Activated CD4-positive, alpha-beta T cell treated with anti-CD3 and anti-CD28 coated beads for 4 hours (primary cell): ENCODE measurements at regions not wholly inside any gene's neighbourhood (a gene's known extent, or its start where the extent isn't known, plus 50 kb on each side); places are given as distances from the start of the nearest gene placed in this dataset.

Source experiments
- DNase-seq, 2 donors: peaks; one replicate each; pipeline ENCODE4 v3.0.0-alpha.2; 2020

- DNase-seq: no peak
Observed at GRCh38 chr9:135240871-135241311, 153.4 kb downstream of the OLFM1 start.

DNA sequence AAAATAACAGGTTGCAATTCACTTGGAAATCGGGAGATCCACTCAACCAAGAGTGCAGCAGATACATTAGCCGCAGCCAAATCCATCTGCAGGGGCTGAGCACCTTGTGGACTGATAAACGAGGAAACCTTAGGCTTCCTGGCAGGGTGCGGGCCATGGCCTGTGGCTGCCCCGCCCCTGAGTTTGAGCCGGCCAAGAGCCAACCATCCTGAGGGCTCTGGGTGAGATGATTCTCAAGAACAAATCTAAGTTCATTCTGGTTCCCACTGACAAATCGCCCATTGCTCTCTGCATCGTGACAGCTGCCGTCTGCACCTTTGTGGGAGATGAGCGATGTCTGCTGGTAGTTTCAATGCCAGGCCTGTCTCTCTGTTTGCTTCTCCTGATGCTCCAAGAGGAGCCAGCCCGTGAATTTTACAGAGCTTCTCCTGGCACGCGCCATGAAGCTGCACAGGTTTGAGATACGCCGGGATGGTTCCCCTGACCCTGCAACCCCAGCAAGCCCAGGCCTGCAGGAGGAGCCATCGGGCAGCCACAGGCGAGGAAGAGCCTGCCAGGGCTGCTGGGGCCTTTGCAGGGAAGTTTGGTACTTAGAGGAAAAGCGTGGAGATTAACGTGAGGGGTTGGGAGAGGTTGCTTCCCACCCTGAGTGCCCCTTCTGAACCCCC, 154.0 kb downstream of the OLFM1 start:
- DNase-seq: no peak

GRCh38 chr9:135242049-135242396, 154.6 kb downstream of the OLFM1 start:
- no peak for DNase-seq

- no peak for DNase-seq
Observed at GRCh38 chr9:135242406-135242805, 154.9 kb downstream of the OLFM1 start.

DNA sequence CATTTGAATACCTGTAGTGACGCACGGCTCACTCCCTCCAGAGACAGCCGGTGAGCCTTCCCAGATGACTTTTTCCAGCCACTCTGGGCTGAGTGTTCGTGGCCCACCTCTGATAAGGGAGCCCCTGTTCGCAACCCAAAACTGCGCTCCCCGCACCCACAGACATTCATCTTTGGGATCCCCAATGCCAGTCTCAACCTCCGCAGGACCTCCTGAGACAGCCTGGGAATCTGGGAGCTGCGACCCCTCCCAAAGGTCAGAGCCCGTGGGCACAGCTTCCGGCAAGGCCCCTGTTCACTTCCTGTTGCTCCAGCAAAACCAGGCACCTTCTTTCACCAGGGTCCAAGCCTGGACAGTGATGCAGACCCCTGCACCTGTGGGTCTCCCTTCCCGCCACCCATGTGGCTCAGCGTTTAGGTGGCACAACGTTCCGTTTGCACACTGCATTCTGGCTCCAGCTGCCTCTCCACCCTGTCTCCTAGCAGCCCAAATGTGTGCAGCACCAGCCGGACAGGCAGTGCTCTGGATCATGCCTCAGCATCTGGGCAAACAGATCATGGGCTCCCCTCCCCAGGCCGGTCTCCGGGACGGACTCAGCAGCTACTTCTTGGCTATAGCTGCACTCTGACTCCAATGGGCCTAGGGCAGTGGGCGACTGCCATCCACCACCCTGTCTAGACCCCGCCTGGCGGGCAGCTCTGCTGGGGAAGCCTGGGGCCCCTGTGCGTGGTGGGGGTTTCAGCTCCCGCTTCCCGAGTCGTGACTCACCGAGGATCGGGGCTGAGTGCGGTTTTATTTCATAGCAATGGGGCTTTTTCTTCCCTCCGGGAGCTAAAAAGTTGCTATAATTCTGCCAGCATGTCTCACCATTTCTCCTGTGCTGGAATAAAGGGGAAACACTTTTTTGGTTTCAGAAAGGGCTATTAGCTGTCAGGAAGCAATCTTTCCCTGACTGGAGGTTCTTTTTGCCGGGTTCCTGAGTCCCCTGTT, 156.0 kb downstream of the OLFM1 start:
- no peak for DNase-seq

DNA sequence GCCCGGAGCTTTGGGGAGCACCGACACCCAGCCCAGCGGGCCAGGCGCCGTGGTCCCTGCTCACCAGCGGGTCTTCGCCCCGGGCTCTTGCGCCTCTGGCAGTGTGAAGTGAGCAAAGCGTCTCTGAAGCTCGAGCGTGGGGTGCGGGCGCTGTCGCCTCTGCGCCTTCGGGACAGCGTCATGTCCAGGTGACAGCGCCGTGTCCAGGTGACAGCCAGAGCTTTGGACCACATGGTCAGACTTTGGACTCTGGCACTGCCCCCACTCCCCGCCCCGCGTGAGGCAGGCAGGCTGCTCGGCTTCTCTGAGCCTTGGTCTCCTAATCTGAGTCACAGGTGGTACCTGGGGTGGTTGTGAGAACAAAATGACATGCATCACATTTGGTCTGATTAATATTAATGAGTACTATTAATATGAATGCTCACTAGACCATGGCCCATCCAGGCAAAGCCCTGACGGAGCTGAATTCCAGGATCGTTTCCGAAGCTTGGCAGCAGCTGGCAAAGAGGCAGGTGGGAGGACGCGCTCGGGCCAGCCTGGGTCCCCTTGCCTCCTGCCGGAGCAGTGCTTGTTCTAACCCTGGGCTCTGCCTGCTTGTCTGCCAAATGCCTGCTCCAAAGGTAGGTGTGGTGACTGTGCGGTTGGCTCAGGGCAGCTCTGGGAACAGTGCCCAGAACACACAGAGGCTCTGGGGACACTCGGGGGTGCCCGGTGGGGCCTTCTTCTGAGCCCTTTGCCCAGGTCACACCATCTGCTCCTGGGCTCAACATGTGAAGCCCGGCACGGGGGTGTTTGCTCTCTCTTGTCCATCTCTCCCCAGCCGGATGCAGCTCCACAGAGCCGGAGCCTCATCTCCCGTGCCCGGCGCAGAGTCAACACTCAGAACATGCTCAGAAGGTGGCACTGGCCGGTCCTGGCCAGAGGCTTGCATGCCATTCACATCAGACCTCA, 157.1 kb downstream of the OLFM1 start:
- no peak for DNase-seq

DNA sequence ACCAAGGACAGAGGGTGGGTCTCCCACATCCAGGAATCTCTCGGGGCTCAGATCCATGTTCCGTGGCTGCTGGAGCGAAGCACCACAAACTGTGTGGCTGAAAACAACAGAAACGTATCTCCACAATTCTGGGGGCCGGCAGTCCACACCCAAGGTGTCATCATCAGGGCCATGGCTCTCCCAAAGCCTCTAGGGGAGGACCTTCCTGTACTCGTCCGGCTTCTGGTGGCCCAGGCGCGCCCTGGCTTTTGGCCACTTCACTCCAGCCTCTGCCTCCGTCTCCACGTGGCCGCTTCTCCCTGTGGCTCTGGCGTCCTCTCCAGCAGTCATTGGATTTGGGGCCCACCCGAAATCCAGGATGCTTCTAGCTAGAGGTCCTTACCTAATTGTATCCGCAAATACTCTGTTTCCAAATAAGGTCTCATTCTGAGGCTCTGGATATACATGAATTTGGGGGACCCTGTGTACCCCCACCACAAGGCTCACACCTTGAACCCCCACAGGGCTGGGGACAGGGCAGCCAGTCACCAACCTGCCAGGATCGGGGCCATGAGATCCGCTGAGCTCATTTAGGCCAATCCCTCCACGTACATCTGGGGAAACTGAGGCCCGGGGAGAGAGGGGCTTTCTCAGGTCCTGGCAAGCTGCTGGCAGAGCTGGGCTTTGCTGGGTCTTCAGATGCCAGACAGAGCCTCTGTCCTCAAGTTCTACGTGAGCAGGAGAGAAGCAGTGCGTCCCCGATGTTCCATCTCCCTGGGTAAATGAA, 158.2 kb downstream of the OLFM1 start:
- DNase-seq: no peak

- no peak for DNase-seq
Observed at GRCh38 chr9:135246248-135247205, 159.1 kb downstream of the OLFM1 start.

DNA sequence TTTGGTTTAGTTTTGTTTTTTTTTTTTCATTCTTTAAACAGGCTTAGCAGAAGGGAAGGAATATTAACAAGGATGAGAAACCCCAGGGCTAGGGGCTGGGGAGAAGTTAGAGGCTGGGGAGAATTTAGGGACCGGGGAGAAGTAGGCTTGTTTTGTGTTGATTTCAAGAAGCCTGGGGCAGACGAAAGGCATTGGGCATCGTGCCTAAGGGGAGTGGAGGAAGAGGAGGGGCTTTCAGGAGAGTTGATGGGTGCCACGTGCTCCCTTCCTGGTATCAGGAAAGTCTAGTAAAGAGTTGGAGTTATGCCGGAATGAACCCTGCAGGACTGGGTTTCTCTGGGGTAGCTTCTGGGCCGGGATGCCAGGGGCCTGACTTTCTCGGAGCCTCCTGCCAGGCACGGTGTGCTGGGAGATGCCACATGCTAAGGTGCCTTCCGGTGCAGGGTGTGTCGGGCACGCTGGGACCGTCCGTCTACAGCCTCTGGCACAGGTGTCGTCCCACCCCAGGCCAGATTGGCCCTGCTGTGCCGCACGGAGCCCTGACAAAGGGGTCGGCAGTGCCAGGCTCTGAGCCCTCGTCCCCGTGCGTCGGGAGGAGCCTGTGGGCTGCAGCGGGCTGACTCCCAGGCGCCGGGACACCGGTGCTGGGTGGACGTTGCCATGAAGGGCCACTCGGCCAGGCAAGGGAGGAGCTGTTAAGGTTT, 159.9 kb downstream of the OLFM1 start:
- DNase-seq: no peak

GRCh38 chr9:135248111-135248510, 160.6 kb downstream of the OLFM1 start:
- DNase-seq: no peak

DNA sequence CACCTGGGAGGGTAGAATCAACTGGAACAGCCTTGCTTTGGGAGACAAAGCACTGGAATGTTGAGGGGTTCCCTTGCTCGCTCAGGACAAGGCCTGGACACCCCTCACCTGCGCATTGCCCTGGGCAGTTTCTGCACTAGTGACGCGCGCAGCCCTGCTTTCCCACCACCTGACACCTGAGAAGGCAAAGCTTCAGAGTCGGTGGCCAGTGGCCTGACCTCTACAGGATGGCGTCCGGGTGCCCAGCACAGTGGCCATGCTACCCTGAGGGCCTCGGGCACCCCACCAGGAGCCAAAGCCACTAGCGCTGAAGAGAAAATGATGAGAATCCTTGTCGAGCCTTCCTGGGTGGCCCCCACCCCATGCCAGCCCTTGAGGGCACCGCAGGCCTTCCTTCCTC, 161.3 kb downstream of the OLFM1 start:
- DNase-seq: no peak

GRCh38 chr9:135249191-135249590, 161.7 kb downstream of the OLFM1 start:
- DNase-seq: no peak

DNA sequence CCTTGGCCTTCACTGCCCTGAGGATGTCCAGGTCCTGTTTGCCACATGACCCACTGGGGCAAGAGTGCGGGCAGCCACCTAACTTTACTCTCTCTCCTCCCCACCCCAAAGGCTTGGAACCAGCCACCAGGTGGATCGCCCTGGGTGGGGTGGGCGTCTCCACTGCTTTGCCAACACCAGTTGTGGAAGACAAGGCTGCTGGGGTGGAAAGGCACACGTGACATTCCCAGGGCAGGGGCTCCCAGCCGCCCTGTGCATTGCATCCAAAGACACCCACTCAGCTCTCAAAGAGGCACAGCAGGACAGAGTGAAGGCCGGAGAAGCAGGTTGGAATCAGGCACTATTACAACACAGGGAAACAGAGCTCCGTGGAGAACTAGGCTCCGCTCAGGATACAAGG, 162.2 kb downstream of the OLFM1 start:
- no peak for DNase-seq

DNA sequence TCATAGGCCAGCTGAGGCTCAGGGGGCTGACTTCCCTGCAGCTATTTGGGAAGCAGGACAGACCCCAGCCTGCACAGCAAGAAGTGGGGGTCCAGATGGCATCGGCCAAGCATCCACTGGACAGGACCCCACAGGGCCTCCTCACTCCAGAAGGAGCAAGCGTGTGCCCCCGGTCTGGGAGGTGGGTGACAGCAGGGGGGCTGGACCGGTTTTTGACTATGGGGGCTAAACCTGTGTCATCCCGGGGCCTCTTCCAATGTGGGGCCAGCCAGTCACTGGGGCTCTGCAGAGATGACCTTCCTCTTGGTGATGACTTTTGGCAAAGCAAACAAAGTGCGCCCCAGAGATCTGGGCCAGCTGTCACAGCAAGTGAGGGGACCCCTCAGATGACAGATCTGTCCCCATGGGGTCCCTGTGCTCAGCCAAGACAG, 163.9 kb downstream of the OLFM1 start:
- no peak for DNase-seq

GRCh38 chr9:135251996-135252760, 164.7 kb downstream of the OLFM1 start:
- no peak for DNase-seq

- DNase-seq: no peak
Observed at GRCh38 chr9:135252980-135253304, 165.5 kb downstream of the OLFM1 start.

DNA sequence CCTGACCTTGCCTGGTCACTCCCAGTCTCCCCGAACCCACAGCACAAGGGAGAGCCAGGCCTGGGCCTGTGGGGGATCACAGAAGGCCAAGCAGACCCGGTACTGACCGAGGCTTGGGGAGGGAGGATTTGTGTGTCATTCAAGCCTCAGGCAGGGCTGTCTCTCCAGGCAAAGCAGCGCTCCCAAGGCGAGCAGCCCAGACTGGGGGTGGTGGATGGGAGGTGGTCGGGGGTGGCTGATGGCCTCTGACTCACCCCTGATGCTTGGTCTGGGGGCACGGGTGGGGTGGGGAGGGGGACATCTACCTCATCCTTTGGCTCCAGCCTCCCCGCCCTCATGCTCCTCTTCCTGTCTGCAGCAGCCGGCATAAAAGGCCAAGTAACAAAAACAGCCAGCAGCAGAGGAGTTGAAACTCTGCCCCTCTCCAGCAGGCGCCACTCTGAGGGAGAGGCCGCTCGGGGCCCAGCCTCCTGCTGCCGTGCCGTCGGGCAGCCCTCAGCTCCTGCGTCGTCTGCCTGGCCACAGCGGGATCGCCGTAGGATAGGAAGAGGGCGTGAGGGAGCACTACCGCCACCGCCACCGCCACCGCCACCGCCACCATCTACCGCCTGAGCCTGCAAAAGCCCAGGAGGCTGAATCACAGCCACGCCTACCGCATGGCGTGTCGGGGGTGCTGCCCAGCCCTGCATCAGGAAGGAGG, 166.0 kb downstream of the OLFM1 start:
- no peak for DNase-seq

DNA sequence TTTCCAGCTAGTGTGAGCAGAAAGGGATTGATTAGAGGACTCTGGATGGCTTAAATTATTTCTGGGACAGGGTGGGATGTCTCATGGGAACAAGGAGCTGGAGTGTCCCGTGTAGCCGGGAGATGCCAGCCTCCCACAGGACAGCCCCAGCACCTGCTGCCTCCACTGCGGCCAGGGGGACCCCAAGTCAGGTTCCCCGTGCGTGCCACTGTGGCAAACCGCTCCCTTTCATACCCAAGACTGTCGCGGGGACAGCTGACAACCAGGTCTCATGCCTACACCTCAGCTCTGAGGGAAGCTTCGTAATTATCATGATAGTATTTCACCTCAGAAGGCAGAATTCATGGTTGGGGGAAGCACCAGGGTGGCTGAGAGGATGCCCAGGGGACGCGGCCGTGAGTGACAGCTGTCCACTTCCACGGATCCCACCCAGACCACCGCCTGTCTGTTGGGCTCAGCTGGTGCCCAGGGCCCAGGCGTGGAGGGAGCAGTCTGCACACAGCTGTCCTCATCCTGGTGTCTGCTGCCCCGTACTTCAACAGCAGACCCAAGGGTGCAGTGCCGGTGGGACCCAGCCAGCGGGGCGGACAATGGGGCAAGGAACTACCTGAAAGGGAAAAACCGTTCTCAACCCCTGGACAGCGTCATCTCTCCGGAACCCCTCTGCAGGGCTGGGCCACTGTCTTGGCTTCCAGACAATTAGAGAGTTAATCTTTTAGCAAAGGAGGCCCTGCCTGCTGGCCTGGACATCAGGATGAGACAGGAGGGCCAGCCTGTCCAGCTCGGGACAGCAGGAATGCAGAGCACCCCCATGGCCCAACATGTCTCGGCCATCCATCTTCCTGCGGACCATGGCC, 166.9 kb downstream of the OLFM1 start:
- DNase-seq: no peak
